ENCODE measurements at regions not wholly inside any gene's neighbourhood (a gene's known extent, or its start where the extent isn't known, plus 50 kb on each side); places are given as distances from the start of the nearest gene placed in this dataset.

DNA sequence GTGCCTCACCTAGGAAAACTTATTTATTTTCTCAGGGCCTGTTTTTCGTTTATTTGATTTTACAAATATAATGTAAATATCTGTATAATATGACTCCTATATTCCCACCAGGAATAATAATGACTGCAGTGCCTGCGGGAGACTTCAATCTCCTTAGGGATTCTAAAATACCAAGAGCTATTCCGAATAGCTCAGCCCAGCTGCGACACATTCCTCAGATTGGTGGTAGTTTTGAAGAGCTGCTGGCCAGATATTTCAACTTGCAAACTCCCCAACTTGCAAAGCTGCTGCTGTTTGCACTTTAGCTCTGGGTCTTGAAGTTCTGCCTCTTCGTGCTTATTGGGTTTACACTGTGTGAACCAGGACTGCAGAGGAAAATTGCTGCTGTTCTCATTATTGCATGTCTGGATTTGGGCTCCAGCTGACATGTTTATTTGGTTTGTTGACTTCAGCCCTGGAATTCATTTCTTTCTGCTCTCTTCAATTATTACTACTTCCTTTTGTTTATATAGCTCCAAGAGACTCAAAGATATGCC, 480.2 kb upstream of the CHST9 start:
- DNase-seq (no peak), ATAC-seq (no peak)
- intact Hi-C loops (cut with DNase I, micrococcal nuclease): no loop called here

- intact Hi-C loops (cut with DNase I, micrococcal nuclease): no loop called here
- DNase-seq: no peak
Measured at GRCh38 chr18:27662949-27663348, 477.8 kb upstream of the CHST9 start.

DNA sequence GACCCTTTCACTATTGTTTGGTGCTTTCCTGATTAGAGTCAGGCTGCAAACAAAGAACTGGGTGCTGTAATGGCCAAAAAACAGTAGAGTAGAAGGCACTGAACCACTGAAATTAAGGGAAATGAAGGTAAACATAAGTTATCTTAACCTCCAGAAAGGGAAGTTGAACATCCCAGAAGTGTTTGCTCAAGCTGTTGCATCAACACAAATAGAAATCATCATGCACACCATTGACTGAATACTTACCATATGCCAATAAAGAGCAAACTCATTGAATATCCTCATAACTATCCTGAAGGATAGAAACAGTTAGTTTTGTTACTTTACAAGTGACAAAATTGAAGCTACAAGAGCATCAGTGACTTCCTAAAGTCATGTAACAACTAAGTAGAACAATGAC, 477.4 kb upstream of the CHST9 start:
- DNase-seq: no peak
- ATAC-seq: no peak
- intact Hi-C loops (cut with DNase I, micrococcal nuclease): no loop called here

More at GRCh38 chr18:27662949-27663348, 477.8 kb upstream of the CHST9 start:
- no peak for ATAC-seq

DNA sequence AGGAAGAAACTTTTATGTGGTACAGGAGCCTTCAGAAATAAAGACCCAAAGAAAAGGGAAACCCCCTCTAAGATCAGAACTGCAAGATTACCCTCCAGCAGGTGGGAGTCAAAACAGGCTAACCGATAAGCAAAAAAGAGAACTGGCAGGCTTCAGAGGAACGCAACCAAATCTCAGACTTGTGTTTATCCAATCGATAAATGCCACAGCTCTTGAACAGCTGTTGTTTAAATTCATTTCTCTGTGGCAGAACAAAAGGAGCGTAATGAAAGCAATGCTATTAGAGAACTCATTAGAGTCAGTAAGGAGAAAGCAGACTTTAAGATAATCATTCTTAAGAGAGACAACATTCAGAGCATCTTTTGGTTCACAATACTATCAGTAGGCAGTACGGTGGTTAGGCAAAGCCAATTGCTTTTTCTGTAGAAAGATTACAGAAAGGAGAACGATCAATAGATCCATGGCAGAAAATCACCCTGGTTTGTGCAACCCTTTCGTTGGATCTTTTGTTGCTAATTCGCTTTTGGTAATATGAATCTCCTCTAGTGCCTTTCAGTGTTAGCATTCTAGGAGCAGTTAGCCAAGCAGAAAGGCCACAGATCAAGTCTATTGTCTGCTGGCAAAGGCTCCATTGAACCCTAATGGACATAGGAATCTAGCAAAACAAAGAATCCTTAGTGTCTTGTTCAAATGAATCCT, 476.4 kb upstream of the CHST9 start:
- ATAC-seq (no peak), DNase-seq (no peak)
- intact Hi-C loops (cut with DNase I, micrococcal nuclease): no loop called here

- ATAC-seq (no peak), DNase-seq (no peak)
- intact Hi-C loops (cut with DNase I, micrococcal nuclease): no loop called here
Measured at GRCh38 chr18:27656905-27657304, 471.8 kb upstream of the CHST9 start.

GRCh38 chr18:27656167-27656778, 471.2 kb upstream of the CHST9 start:
- no peak for DNase-seq
- ATAC-seq: no peak
- intact Hi-C loops (cut with DNase I, micrococcal nuclease): no loop called here

DNA sequence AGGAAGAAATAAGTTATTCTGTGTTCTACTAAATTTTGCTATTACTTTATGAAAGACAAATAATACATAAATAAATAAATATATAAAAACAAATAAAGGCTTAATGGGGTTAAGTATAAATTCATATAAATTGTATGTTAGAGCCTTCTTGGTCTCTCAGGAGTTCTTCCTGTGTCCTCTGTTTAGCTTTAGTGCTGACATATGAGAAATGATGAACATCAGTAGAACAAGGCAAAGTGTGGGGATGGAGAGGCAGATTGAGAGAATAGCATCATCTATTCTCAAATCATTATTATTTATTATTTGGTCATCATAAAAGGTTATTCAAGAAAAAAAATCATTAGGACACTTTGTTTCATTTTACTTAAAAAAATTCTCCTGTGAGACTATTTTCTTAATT, 468.1 kb upstream of the CHST9 start:
- no peak for ATAC-seq
- intact Hi-C loops (cut with DNase I, micrococcal nuclease): no loop called here
- DNase-seq: no peak

GRCh38 chr18:27652480-27653121, 467.5 kb upstream of the CHST9 start:
- ATAC-seq (no peak), DNase-seq (no peak)
- intact Hi-C loops (cut with DNase I, micrococcal nuclease): no loop called here

DNA sequence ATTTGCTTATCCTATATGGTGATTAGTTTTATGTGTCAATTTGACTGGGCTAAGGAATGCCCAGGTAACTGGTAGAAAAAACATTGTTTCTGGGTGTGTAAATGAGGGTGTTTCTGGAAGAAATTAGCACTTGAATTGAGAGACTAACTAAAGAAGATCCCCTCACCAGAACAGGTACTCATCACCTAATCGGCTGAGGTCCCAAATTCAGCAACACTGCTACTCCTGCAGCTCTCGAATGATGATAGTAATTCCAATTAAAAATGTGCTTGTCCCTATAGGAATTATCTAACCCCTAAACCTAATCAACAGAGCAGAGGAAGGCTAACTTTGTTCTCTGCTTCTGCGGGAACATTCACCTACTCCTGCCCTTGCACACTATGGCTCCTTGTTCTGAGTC, 464.5 kb upstream of the CHST9 start:
- ATAC-seq: no peak
- no peak for DNase-seq
- intact Hi-C loops (cut with DNase I, micrococcal nuclease): no loop called here

GRCh38 chr18:27645929-27646328, 460.8 kb upstream of the CHST9 start:
- DNase-seq: no peak
- ATAC-seq: no peak
- intact Hi-C loops (cut with DNase I, micrococcal nuclease): no loop called here

GRCh38 chr18:27636576-27637085, 451.5 kb upstream of the CHST9 start:
- ATAC-seq (no peak), DNase-seq (no peak)
- intact Hi-C loops (cut with DNase I, micrococcal nuclease): no loop called here

DNA sequence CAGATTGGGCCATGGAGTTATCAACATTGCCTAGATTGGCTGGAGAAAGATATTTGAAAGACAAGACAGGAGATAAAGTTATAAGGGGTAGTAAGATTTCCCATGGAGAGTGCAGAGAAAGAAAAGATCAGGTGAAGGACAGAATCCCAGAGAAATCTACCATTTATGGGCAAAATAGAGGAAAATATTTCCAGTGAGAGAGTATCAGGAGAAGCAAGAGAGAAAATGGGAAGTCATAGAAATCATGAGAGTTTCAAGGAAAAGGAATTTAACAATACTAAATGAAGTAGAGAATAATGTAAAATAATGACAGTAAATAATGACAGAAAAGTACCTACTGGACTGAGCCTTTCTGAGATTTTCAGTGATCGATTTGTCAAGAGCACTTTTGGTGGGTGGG, 447.6 kb upstream of the CHST9 start:
- DNase-seq (no peak), ATAC-seq (no peak)
- intact Hi-C loops (cut with DNase I, micrococcal nuclease): no loop called here

- DNase-seq: no peak
- intact Hi-C loops (cut with DNase I, micrococcal nuclease): no loop called here
- no peak for ATAC-seq
Measured at GRCh38 chr18:27627927-27628326, 442.8 kb upstream of the CHST9 start.

DNA sequence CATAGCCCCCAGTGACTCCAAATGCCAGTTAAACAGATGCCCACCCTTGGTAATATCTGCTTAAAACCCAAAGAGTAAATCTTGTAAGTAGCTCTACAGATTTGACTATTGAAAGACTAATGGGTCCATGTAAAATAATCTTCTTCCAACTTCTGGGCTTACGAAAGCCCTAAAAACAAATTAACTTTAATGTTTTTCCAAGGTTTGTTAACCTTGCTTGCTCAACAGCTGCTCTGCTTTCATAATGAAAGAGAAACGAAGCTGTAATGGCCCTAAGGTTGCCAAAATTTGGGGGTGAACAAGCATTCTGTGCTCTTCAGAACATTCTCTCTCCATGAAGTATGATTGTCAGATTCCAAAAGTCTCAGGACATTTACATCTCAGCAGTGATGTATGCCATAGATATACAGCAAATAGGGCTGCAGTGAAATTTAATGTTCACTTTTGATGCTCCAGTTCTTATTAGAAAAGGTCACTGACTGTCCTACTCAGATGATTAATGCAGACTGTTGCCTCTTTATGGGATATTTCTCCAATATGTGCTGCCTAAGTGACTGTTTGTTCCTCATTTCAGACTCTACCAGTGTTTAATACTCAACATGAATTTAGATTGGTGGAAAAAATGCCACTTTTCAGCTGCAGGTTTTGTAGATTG, 436.3 kb upstream of the CHST9 start:
- intact Hi-C loops (cut with DNase I, micrococcal nuclease): no loop called here
- no peak for DNase-seq
- no peak for ATAC-seq

DNA sequence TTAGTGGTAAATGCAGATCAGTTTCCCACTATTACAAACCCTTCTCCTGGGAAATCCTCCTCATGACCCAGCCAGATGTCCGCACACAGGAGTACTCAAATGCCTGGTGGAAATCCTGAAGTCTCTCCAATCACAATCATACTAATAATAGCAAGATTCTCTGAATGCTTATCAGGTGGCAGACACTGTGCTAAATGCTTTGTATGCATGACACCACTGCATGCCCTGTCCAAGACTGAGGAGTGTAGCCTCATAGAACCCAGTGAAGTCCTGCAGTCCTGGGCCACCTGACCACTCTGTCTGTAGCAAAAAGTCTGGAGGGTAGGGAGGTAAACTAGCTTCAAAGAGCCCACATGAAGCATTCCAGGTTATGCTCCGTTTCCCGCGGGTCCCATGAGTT, 434.8 kb upstream of the CHST9 start:
- ATAC-seq: no peak
- no peak for DNase-seq
- intact Hi-C loops (cut with DNase I, micrococcal nuclease): no loop called here

GRCh38 chr18:27619090-27619772, 434.1 kb upstream of the CHST9 start:
- DNase-seq (no peak), ATAC-seq (no peak)
- intact Hi-C loops (cut with DNase I, micrococcal nuclease): no loop called here

DNA sequence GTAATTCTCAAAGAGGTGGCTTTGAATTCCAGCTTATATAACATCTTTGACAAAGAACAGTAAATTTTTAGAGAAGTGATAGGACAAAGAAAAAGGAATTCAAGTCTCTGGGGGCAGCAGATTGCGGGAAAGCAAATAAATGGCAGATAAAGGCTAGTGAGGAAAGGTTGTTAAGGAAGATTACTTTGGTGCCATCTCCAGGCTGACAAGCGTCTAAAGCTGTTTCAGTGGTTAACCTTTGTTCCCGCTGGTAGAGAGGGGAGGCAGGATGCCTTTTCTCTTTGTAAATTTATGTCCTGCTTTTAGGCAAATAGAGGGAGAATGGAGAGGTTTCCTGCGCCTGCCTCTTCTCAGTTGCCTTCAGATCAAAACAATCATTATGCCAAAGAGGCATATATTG, 431.2 kb upstream of the CHST9 start:
- no peak for ATAC-seq
- intact Hi-C loops (cut with DNase I, micrococcal nuclease): no loop called here
- no peak for DNase-seq

- DNase-seq: no peak
- intact Hi-C loops (cut with DNase I, micrococcal nuclease): no loop called here
- ATAC-seq: no peak
Measured at GRCh38 chr18:27614951-27615844, 430.1 kb upstream of the CHST9 start.

Data from left colon (tissue), 2 donors.